Stimulated activated CD8-positive, alpha-beta memory T cell treated with anti-CD3 and anti-CD28 coated beads, Interleukin-12 subunit alpha, Interleukin-12 subunit beta, amount 100 ng/mL, for 24 hours (primary cell): ENCODE measurements at regions not wholly inside any gene's neighbourhood (a gene's known extent, or its start where the extent isn't known, plus 50 kb on each side); places are given as distances from the start of the nearest gene placed in this dataset.

Experiments used
- DNase-seq: peaks from one replicate; pipeline ENCODE4 v3.0.0-alpha.2; 2020; ENCODE audit errors: extremely low read depth

- no peak for DNase-seq
These were observed 68.1 kb downstream of the HTR5A start for GRCh38 chr7:155138204-155138603.

- DNase-seq = no peak
These were observed 71.4 kb downstream of the HTR5A start for GRCh38 chr7:155141562-155141961.

- no peak for DNase-seq
These were observed 73.3 kb downstream of the HTR5A start for GRCh38 chr7:155143381-155143780.

- no peak for DNase-seq
These were observed 74.2 kb downstream of the HTR5A start for GRCh38 chr7:155144371-155144770.

- no peak for DNase-seq
These were observed 75.5 kb downstream of the HTR5A start for GRCh38 chr7:155145477-155146255.

- no peak for DNase-seq
These were observed 77.0 kb downstream of the HTR5A start for GRCh38 chr7:155147172-155147571.

GRCh38 chr7:155147624-155148023 lies 77.5 kb downstream of the HTR5A start:
- DNase-seq = no peak

GRCh38 chr7:155153676-155154075 lies 83.6 kb downstream of the HTR5A start:
- no peak for DNase-seq

- DNase-seq = no peak
These were observed 84.5 kb downstream of the HTR5A start for GRCh38 chr7:155154586-155154985.

- DNase-seq = no peak
These were observed 91.6 kb downstream of the HTR5A start for GRCh38 chr7:155161690-155162089.

GRCh38 chr7:155162422-155162821 lies 92.3 kb downstream of the HTR5A start:
- DNase-seq = no peak

GRCh38 chr7:155163696-155164095 lies 93.6 kb downstream of the HTR5A start:
- no peak for DNase-seq

GRCh38 chr7:155164316-155164715 lies 94.2 kb downstream of the HTR5A start:
- no peak for DNase-seq

GRCh38 chr7:155166108-155166507 lies 96.0 kb downstream of the HTR5A start:
- DNase-seq = no peak

GRCh38 chr7:155166673-155167370 lies 96.7 kb downstream of the HTR5A start:
- DNase-seq = no peak

- DNase-seq = no peak
These were observed 97.7 kb downstream of the HTR5A start for GRCh38 chr7:155167706-155168365.

- no peak for DNase-seq
These were observed 98.7 kb downstream of the HTR5A start for GRCh38 chr7:155168597-155169480.

GRCh38 chr7:155169498-155170065 lies 99.5 kb downstream of the HTR5A start:
- DNase-seq = no peak

- DNase-seq = no peak
These were observed 100.2 kb downstream of the HTR5A start for GRCh38 chr7:155170331-155170730.

- DNase-seq = no peak
These were observed 102.0 kb downstream of the HTR5A start for GRCh38 chr7:155172141-155172540.

- DNase-seq = no peak
These were observed 103.8 kb downstream of the HTR5A start for GRCh38 chr7:155173905-155174304.
